Esophagus muscularis mucosa (tissue), 4 donors: ENCODE measurements at regions not wholly inside any gene's neighbourhood (a gene's known extent, or its start where the extent isn't known, plus 50 kb on each side); places are given as distances from the start of the nearest gene placed in this dataset.

Experiments used
- DNase-seq: peaks from one replicate; pipeline ENCODE4 v3.0.0-alpha.2; 2017; ENCODE audit errors: extremely low spot score
- H3K27ac ChIP-seq, 4 donors: fragments of 200-600 bp; sonication (generic); replicated peaks in 1 of 4; 1 replicate in 3 of 4; 2 replicates in 1 of 4; pipeline ENCODE4 v1.5.1; 2016 to 2019; ENCODE audit warnings: mild to moderate bottlenecking in 1 of 4
- H3K27me3 ChIP-seq, 4 donors: fragments of 200-600 bp; sonication (generic); one replicate each; pipeline versions ENCODE4 v1.5.1 to v1.6.0; 2016 to 2019
- H3K36me3 ChIP-seq, 4 donors: fragments of 200-600 bp; sonication (generic); one replicate each; pipeline ENCODE4 v1.5.1; 2016 to 2019
- H3K4me1 ChIP-seq, 4 donors: fragments of 200-600 bp; sonication (generic); one replicate each; pipeline ENCODE4 v1.5.1; 2016 to 2019
- H3K4me3 ChIP-seq, 4 donors: fragments of 200-600 bp; sonication (generic); 1 replicate in 2 of 4; 2 replicates in 2 of 4; pipeline ENCODE4 v1.5.1; 2016 to 2019; ENCODE audit warnings: mild to moderate bottlenecking in 4 of 4, moderate library complexity in 1 of 4
- H3K9me3 ChIP-seq, 4 donors: fragments of 200-600 bp; sonication (generic); 1 replicate in 3 of 4; 2 replicates in 1 of 4; pipeline ENCODE4 v1.5.1; 2016 to 2019
- EP300 ChIP-seq: sonication (generic); formaldehyde crosslinking; IDR thresholded peaks from one replicate; pipeline ENCODE4 v1.6.1; 2017; ENCODE audit warnings: antibody characterized with exemption
- POLR2A ChIP-seq: fragments of 450-650 bp; IDR thresholded peaks from one replicate; pipeline ENCODE4 v1.6.1; 2017; ENCODE audit warnings: antibody characterized with exemption, moderate library complexity, mild to moderate bottlenecking, low read depth
- POLR2AphosphoS5 ChIP-seq, 2 donors: sonication (generic); formaldehyde crosslinking; IDR thresholded peaks; one replicate each; pipeline ENCODE4 v1.6.1; 2017; ENCODE audit warnings: antibody characterized with exemption in 2 of 2
- WGBS: methylation state at CpG from one replicate; pipeline ENCODE4 v1.1.5; 2018; 5-methylcytosine and 5-hydroxymethylcytosine counted together
- intact Hi-C: fragments of 100-400 bp; cut with DNase I; formaldehyde crosslinking; loops from one replicate; pipeline ENCODE4 v1.15.1; 2023
- TF ChIP-seq, protein P1 (sequence below), 3 experiments: fragments of 200-600 bp in 2 of 3; fragments of 450-650 bp in 1 of 3; sonication (generic) in 2 of 3; IDR thresholded peaks; one replicate each; pipeline ENCODE4 v1.5.1; 2017 to 2019; ENCODE audit warnings: antibody characterized with exemption in 3 of 3, mild to moderate bottlenecking in 2 of 3, moderate library complexity in 1 of 3

- Histone ChIP-seq H3K36me3 (no peaks in the 10 kb centered on the region), H3K4me3 (no peak overlapping the region), H3K27ac (no peak overlapping the region), H3K4me1 (peaks cover 0 to 28% (median 10%) of the 10 kb centered on the region in 4 donors), H3K27me3 (no peaks in the 10 kb centered on the region), H3K9me3 (peaks cover 0 to 5% (median 2%) of the 10 kb centered on the region in 4 donors)
- TF ChIP-seq, protein P1, sequence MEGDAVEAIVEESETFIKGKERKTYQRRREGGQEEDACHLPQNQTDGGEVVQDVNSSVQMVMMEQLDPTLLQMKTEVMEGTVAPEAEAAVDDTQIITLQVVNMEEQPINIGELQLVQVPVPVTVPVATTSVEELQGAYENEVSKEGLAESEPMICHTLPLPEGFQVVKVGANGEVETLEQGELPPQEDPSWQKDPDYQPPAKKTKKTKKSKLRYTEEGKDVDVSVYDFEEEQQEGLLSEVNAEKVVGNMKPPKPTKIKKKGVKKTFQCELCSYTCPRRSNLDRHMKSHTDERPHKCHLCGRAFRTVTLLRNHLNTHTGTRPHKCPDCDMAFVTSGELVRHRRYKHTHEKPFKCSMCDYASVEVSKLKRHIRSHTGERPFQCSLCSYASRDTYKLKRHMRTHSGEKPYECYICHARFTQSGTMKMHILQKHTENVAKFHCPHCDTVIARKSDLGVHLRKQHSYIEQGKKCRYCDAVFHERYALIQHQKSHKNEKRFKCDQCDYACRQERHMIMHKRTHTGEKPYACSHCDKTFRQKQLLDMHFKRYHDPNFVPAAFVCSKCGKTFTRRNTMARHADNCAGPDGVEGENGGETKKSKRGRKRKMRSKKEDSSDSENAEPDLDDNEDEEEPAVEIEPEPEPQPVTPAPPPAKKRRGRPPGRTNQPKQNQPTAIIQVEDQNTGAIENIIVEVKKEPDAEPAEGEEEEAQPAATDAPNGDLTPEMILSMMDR (IDR thresholded peaks at IDR 0.05) = no peak
- TF ChIP-seq POLR2A (no peak), POLR2AphosphoS5 (IDR thresholded peaks at IDR 0.05) (no peak), EP300 (no peak)
- intact Hi-C loops = no loop called here
- DNase-seq = no peak
Observed at GRCh38 chr1:222284466-222284865, 263.4 kb downstream of the HHIPL2 start.

DNA sequence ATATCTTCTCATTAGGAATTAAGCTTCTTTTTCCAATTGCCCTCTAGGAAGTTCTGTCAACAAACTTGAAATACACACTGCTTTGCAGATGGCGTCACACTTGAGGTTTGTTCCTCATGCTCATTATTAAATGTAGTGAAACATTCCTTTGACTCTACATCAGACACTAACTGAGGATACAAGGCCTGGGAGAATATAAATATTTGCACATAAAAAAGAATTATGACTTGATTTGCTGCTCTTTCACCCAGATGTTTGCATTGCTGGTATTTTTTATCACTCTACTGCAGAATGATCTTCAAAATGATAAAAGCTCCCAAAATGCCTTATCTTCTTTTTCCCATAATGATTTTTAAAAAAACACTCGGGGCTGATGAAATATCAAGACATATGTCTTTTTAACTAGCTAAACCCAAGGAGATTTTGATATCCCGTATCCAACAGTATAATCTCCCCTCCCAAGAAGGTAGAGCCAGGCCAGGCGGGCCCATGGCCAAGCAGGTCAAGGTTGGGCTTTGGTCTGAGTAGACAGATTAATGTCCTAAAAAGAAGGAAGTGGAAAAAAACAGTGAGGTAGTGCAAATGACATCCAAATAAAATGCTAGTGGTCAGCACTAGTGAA, 264.6 kb downstream of the HHIPL2 start:
- intact Hi-C loops = no loop called here
- no peaks in the 10 kb centered on the region for H3K27me3 ChIP-seq
- H3K9me3 ChIP-seq = peaks cover 0 to 7% (median 3%) of the 10 kb centered on the region in 4 donors
- no peaks in the 10 kb centered on the region for H3K36me3 ChIP-seq
- no peak for TF ChIP-seq EP300
- TF ChIP-seq POLR2AphosphoS5 (IDR thresholded peaks at IDR 0.05) = no peak
- TF ChIP-seq, protein P1 (IDR thresholded peaks at IDR 0.05) = no peak
- no peak for TF ChIP-seq POLR2A
- H3K4me3 ChIP-seq = no peak overlapping the region
- DNase-seq = no peak
- H3K27ac ChIP-seq = peak overlapping the region in 1 of 4 donors; percentile 37
- WGBS = 43% methylated on average over 4 of the region's 4 CpGs
- H3K4me1 ChIP-seq = peaks cover 0 to 28% (median 10%) of the 10 kb centered on the region in 4 donors

- Histone ChIP-seq H3K27me3 (no peaks in the 10 kb centered on the region), H3K4me3 (no peak overlapping the region), H3K36me3 (no peaks in the 10 kb centered on the region), H3K27ac (no peak overlapping the region), H3K4me1 (peaks cover 0 to 19% (median 8%) of the 10 kb centered on the region in 4 donors), H3K9me3 (peaks cover 0 to 7% (median 3%) of the 10 kb centered on the region in 4 donors)
- 83% methylated on average over 3 of the region's 3 CpGs for WGBS
- DNase-seq = no peak
- TF ChIP-seq, protein P1 (IDR thresholded peaks at IDR 0.05) = no peak
- TF ChIP-seq EP300 = no peak
- TF ChIP-seq POLR2A = no peak
- intact Hi-C loops = no loop called here
Observed at GRCh38 chr1:222279591-222279990, 268.3 kb downstream of the HHIPL2 start.

DNA sequence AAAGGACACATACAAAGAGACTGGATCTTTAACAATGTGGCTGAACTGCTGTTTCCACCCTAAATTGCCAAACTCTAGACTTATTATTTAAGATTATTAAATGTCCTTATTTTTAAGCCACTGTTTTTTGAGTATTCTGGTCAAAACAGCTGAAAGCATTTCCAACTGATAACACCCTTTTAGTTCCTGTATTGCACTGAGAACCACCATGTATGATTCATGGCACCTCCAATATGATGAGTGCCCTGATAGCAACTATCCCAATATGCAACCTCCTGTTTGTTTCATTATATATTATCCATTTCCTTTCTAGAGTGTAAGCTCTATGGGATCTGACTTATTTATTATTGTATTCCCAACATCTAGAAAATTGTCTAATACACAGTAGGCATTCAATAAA, 269.4 kb downstream of the HHIPL2 start:
- Histone ChIP-seq H3K4me1 (peaks cover 0 to 9% (median 5%) of the 10 kb centered on the region in 4 donors), H3K27ac (no peak overlapping the region), H3K36me3 (no peaks in the 10 kb centered on the region), H3K4me3 (no peak overlapping the region), H3K27me3 (no peaks in the 10 kb centered on the region), H3K9me3 (peaks cover 0 to 7% (median 3%) of the 10 kb centered on the region in 4 donors)
- DNase-seq = no peak
- no peak for TF ChIP-seq EP300
- no peak for TF ChIP-seq POLR2AphosphoS5 (IDR thresholded peaks at IDR 0.05)
- TF ChIP-seq POLR2A = no peak
- TF ChIP-seq, protein P1 (IDR thresholded peaks at IDR 0.05) = no peak
- intact Hi-C loops = no loop called here
